ENCODE measurements at regions not wholly inside any gene's neighbourhood (a gene's known extent, or its start where the extent isn't known, plus 50 kb on each side); places are given as distances from the start of the nearest gene placed in this dataset.
"Not testable (repeated sequence)": the region's sequence is repeated elsewhere in the genome, so short reads cannot be mapped to it uniquely, and the experiment has no call there.

- DNase-seq (ENCODE audit: low read depth in 2 of 2): no peak
These were observed 87.1 kb upstream of the KCNA1 start for GRCh38 chr12:4822572-4822971.

GRCh38 chr12:4824380-4824779 lies 85.3 kb upstream of the KCNA1 start:
- no peak for DNase-seq (ENCODE audit: low read depth in 2 of 2)

GRCh38 chr12:4825011-4825858 lies 84.5 kb upstream of the KCNA1 start:
- DNase-seq (ENCODE audit: low read depth in 2 of 2): no peak

DNA sequence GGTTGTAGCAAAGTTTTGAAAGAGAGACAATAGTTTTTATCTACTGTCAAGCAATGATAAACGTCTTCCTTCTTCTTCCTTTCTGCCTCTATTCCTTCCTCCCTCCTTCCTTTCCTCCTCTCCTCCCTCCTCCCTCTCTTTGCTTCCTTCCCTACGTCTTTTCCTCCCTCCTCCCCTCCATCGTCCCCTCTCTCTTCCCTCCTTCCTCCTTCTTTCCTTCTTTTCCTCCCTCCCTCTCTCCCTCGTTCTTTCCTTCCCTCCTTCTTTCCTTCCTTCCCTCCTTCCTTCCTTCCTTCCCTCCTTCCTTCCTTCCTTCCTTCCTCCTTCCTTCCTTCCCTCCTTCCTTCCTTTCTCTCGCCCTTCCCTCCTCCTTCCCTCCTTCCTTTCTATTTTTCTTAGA lies 82.8 kb upstream of the KCNA1 start:
- no peak for DNase-seq (ENCODE audit: low read depth in 2 of 2)

DNA sequence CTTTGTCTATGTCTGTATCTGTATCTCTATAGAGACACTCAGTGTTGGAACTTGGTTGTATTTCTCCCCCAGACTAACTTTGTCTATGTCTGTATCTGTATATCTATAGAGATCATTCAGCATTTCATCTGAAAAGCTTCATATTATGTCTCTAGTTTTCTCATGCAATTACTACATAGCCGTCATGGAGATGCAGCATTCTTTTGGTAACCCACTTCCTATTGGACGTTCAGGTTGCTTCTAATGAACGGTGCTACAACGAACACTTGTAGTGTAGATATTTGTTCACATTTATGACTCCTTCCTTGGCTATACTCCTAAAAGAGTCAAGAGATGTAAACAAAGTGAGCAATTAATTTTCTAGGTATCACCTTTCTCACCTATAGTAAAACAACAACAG lies 81.5 kb upstream of the KCNA1 start:
- DNase-seq (ENCODE audit: low read depth in 2 of 2): no peak

GRCh38 chr12:4829161-4829792 lies 80.4 kb upstream of the KCNA1 start:
- no peak for DNase-seq (ENCODE audit: low read depth in 2 of 2)

GRCh38 chr12:4829793-4830162 lies 79.9 kb upstream of the KCNA1 start:
- no peak for DNase-seq (ENCODE audit: low read depth in 2 of 2)

- DNase-seq (ENCODE audit: low read depth in 2 of 2): no peak
These were observed 79.0 kb upstream of the KCNA1 start for GRCh38 chr12:4830556-4831210.

DNA sequence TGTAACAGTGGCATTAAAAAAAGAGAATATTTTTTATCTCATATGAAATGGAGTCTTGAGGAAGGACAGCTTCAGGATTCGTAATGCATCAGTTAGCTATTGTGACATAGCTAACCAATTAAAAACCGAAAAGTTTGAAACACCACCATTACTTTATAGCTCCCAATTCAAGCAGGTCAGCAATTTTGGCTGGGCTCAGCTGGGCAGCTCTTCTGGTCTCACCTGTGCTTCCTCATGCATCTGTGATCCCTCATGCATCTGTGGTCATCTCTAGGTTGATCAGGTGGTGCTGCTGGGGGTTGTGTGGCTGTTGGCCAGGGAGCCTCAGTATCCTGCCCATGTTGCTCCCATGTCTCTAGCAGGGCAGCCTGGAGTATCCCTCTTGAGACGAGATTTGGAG lies 76.7 kb upstream of the KCNA1 start:
- no peak for DNase-seq (ENCODE audit: low read depth in 2 of 2)

DNA sequence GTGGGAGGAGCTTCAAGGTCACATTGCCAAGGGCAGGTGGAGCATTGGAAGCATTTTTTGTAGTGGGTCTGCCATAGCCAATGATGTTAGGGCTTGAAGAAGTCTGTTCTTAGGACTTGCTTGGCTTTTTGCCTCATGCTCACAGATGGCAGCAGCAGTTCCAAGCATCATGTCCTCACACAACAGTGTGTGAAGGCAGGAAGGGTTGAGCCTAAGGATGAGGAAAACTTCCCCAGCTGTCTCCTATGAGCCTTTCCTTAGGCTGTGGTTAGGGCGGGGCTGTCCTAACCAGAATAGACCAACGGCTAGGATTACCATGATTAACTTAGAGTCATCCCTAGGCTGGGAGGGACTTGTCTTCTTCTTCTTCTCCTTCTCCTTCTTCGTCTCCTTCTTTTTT lies 76.2 kb upstream of the KCNA1 start:
- DNase-seq (ENCODE audit: low read depth in 2 of 2): no peak

DNA sequence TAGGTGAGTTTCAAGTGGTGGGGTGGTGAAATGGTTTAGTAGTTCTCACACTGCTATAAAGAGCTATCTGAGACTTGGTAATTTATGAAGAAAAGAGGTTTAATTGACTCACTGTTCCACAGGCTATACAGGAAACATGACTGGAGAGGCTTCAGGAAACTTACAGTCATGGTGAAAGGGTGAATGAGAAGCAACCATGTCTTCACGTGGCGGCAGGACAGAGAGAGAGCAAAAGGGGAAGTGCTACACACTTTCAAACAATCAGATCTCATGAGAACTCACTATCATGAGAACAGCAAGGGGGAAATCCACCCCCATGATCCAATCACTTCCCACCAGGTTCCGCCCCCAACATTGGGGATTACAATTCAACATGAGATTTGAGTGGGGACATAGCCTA lies 67.3 kb upstream of the KCNA1 start:
- not testable (repeated sequence) for DNase-seq (ENCODE audit: low read depth in 2 of 2)

DNA sequence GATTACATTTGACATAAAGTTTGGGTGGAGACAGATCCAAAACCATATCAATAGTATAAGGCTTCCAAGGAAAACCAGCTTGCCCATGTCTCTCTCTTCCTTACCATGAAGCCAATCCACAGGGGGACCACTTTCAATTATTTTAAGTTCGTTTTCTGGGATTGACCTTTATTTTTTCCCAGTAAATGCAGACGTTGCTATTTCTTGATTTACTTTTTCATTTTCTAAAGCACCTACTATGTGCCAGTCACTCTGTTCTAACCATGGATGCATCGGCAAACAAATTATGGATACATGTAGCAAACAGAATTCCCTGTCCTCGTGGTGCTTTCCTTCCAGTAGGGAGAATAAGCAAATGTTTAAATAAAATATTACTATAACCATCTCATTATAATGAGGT lies 65.8 kb upstream of the KCNA1 start:
- DNase-seq (ENCODE audit: low read depth in 2 of 2): no peak

GRCh38 chr12:4847713-4848112 lies 62.0 kb upstream of the KCNA1 start:
- DNase-seq (ENCODE audit: low read depth in 2 of 2): no peak

GRCh38 chr12:4849115-4849541 lies 60.6 kb upstream of the KCNA1 start:
- DNase-seq (ENCODE audit: low read depth in 2 of 2): no peak

DNA sequence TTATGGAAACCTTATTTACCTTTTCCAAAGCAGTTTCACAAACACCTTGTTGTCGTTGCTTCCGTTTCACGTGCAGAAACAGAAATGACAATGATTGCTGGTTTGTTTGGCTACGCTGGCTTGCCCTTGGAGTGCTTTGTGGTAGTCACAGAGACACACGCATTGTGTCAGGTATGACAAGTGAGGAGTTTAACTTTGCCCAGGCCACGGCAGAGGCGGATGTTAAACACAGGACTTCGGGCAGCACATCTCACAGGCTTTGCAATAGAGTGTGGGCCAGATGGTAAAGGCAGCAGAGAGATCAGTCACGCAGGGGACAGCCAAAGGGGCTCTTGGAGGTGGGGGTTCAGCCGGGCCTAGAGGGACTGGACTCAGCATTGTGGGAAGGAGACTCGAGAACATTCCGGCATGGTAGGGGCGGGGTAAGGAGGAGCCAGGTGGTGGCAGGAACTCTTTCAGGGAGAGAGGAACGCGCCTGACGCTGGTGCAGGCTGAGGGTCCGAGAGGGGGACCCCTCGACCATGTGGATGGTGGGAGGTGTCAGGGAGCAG lies 59.8 kb upstream of the KCNA1 start:
- no peak for DNase-seq (ENCODE audit: low read depth in 2 of 2)

- DNase-seq (ENCODE audit: low read depth in 2 of 2): no peak
These were observed 58.8 kb upstream of the KCNA1 start for GRCh38 chr12:4850857-4851380.

GRCh38 chr12:4852308-4852707 lies 57.4 kb upstream of the KCNA1 start:
- no peak for DNase-seq (ENCODE audit: low read depth in 2 of 2)

DNA sequence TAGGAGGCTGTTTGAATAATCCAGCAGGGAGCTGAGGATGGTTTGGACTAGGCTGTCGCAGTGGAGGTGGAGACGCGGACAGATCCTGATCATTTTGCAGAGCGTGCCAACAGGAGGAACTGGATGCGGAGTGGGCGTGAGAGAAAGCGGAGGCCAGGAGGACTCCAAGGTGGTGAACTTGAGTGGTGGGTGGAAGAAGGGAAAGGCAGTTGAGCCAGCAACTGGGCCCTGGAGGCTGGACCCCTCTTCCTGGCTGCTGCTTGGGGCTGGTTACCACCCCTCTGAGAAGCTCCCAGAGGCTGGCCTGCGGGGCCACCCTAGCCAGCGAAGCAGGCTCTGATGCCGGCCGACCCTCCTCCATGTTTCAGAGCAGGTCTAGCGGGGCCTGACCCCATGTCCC lies 56.8 kb upstream of the KCNA1 start:
- DNase-seq (ENCODE audit: low read depth in 2 of 2): no peak

GRCh38 chr12:4855121-4855924 lies 54.4 kb upstream of the KCNA1 start:
- DNase-seq (ENCODE audit: low read depth in 2 of 2): peak in 1 of 2 donors; percentile 44

GRCh38 chr12:4856596-4856995 lies 53.1 kb upstream of the KCNA1 start:
- no peak for DNase-seq (ENCODE audit: low read depth in 2 of 2)

DNA sequence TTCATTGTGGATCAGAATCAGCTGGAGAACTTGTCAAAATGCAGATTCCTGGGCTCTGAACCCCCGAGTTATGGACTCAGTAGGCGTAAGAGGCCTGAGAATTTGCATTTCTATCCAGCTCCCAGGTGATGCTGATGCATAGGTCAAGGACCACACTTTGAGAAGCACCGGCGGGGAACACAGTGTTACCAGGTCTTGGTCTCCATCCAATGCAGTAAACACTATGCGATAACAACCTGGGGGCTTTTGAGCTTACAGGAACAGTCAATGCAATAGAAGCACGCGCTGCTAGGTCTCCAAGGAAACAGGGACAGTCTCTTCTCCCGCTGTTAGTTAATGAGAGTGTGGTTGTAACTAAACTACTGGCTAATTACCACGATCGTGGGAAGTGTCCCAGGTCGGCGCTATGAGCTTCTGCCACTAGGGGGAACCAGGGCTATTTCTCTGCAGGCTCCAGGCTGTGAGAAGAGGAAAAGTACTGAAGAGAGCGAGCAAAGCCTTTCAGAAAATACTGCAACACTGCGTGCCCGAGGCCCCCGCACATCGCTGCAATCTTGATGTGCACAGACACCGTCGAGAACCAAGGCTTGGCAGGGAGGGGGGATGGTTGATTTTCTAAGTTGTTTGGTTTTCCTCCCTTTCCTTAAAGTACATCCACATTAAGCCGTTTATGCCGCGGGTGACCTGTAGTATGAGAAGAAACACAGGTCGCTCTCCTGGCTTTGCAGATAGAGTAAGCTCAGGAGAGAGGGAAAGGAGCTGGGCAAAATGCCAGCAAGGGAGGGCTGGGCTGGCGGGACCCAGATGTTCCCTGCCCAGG lies 52.0 kb upstream of the KCNA1 start:
- DNase-seq (ENCODE audit: low read depth in 2 of 2): peak; percentile 59 to 76
